ENCODE measurements at regions not wholly inside any gene's neighbourhood (a gene's known extent, or its start where the extent isn't known, plus 50 kb on each side); places are given as distances from the start of the nearest gene placed in this dataset.

DNA sequence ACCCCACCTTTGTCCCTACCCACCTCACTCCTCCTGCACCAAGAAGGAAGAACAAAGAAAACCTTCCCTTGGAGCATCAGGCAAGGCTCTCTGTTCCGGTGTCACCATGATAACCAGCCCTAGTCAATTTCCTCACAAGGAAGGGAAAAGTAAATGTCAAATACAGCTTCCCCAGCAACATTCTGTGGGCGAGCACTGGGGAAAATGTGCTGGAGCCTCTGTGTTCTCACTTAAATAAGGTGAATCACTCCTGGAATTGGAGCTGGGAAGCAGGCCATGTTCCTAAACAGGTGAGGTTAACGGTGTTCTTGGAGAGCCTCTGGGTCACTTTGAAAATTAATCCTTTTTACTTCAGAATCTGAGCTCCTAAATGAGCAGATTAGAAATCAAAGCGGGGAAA is 427.9 kb upstream of the ERCC4 start:
- no peak overlapping the region for H3K4me3 ChIP-seq (ENCODE audit: low read depth, low read length)
- TF ChIP-seq, protein P1, sequence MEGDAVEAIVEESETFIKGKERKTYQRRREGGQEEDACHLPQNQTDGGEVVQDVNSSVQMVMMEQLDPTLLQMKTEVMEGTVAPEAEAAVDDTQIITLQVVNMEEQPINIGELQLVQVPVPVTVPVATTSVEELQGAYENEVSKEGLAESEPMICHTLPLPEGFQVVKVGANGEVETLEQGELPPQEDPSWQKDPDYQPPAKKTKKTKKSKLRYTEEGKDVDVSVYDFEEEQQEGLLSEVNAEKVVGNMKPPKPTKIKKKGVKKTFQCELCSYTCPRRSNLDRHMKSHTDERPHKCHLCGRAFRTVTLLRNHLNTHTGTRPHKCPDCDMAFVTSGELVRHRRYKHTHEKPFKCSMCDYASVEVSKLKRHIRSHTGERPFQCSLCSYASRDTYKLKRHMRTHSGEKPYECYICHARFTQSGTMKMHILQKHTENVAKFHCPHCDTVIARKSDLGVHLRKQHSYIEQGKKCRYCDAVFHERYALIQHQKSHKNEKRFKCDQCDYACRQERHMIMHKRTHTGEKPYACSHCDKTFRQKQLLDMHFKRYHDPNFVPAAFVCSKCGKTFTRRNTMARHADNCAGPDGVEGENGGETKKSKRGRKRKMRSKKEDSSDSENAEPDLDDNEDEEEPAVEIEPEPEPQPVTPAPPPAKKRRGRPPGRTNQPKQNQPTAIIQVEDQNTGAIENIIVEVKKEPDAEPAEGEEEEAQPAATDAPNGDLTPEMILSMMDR (IDR thresholded peaks at IDR 0.05; ENCODE audit: insufficient read depth, low read depth, low read length): no peak
- DNase-seq (ENCODE audit: low read depth): no peak

DNA sequence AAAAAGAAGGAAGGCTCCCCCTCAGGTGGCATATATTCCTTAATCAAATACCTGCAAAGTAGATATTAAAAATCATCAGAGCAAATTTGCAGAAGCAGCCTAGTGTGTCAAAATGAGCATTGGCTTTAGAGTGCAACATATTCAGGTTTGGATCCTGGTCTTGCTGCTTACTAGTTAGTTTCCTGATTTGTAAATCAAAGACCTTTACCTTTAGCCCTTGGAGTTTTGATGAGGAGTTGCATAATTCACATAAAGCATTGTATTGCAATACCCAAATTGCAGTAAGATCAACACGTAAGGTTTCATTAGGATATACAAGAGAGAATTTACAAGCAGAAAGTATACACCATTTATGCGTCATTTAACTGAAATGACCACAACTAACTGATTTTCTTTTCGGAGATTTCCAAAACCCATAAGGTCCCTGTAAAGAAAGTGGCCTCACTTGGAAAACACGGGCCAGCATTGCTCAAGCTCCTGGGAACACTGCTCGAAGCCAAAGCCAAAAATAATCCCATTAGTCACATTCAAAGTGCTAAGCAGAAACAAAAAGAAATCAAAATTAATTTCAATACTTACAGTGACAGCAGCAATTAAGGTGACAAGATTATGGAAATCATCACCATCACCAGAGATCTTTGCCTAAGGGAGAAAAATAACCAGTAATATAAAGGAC is 415.9 kb upstream of the ERCC4 start:
- TF ChIP-seq, protein P1 (IDR thresholded peaks at IDR 0.05; ENCODE audit: insufficient read depth, low read depth, low read length): no peak
- H3K4me3 ChIP-seq (ENCODE audit: low read depth, low read length): no peak overlapping the region
- no peak for DNase-seq (ENCODE audit: low read depth)

DNA sequence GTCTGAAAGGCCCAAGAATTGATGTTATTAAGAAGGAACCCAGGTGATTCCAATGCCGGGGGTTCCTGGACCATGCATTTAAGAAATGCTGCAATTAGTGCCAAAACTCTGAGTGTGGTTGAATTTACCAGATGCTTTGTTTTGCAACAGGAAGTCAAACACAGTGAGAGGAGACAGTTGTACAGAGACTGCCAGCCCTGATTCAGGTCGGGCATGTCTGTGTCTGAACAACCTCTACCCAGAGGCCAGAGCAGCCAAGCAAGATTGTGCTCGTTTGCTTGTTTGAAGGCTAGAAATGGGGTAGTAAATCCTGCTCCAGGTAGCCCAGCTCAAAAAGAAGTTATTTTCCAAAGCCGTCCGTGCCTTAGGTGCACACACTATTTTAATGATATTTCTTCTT is 412.4 kb upstream of the ERCC4 start:
- TF ChIP-seq, protein P1 (IDR thresholded peaks at IDR 0.05; ENCODE audit: insufficient read depth, low read depth, low read length): no peak
- no peak for DNase-seq (ENCODE audit: low read depth)
- H3K4me3 ChIP-seq (ENCODE audit: low read depth, low read length): no peak overlapping the region

DNA sequence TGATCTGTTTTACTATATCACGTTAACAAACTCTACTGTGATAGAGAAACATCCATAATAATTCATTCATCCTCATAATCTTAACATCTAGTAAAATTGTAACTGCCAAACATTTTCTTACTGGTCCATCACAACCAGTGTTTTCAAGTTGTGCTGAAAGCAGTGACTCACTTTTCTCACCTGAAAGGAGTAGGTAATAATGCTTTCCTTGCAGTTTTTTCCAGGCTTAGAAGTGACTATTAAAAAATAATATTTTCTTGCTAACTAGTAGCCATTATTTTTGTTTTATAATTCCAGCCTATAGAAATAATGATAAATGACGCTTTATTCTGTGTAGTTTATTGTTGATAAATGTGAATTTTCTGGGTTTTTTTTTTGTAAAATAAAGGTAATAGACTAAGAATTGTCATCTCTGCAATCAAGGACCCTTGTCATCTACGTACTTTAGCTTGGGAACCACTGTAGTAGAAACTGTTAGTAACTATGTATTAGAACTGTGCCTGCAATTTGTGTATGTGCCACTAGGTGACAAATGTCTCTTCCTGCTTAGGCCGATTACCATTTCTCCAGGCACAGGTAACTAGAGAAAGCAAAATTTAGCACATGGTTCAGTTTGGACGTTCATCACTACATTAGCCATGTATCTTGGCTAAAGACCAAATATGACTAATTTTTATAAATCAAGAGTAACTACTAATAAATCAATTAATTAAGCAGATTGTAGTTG is 409.4 kb upstream of the ERCC4 start:
- H3K4me3 ChIP-seq (ENCODE audit: low read depth, low read length): no peak overlapping the region
- DNase-seq (ENCODE audit: low read depth): no peak
- TF ChIP-seq, protein P1 (IDR thresholded peaks at IDR 0.05; ENCODE audit: insufficient read depth, low read depth, low read length): no peak

DNA sequence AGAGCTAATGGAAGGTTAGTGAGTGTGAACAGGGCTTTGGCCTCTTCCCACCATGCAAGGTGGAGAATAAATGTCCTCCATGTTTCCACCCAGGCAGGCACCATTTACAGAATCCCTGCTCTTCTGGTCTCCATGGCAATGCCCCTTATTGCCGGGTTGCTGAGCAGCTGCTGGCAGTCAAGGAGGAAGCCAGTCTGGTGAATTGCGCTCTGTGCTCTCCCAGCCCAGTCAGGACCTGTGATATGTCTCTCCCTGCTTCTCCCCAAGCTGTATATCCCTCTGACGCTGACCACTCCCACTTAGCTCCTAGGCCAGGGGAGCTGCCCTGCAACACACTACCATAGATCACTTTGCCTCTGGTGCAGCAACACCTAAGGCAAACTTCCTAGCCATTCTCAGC is 402.1 kb upstream of the ERCC4 start:
- TF ChIP-seq, protein P1 (IDR thresholded peaks at IDR 0.05; ENCODE audit: insufficient read depth, low read depth, low read length): no peak
- no peak for DNase-seq (ENCODE audit: low read depth)
- no peak overlapping the region for H3K4me3 ChIP-seq (ENCODE audit: low read depth, low read length)

GRCh38 chr16:13519871-13520270 is 400.1 kb upstream of the ERCC4 start:
- no peak for DNase-seq (ENCODE audit: low read depth)
- no peak overlapping the region for H3K4me3 ChIP-seq (ENCODE audit: low read depth, low read length)
- TF ChIP-seq, protein P1 (IDR thresholded peaks at IDR 0.05; ENCODE audit: insufficient read depth, low read depth, low read length): no peak

Data from fibroblast of villous mesenchyme (primary cell).